GM12878 (cell line): ENCODE measurements at regions not wholly inside any gene's neighbourhood (a gene's known extent, or its start where the extent isn't known, plus 50 kb on each side); places are given as distances from the start of the nearest gene placed in this dataset.

ENCODE experiments used
- ATAC-seq: fragments of 200-7000 bp; cut with Tn5 transposase; 3 replicates; pipeline ENCODE4 v1.9.1; 2020; ENCODE audit warnings: mild to moderate bottlenecking, moderate library complexity
- BruUV-seq: library from RNA; stranded (reverse); fragments of 400-500 nt; replicated peaks from 2 replicates; lab custom pipeline; 2021; lab: Mats Ljungman, UMichigan
- CTCF ChIA-PET: fragments of 300-600 bp; sonication (Branson Sonifier 250); formaldehyde crosslinking; extraction: SDS; loops from one replicate; lab custom pipeline; 2021; ENCODE audit warnings: inconsistent platforms; lab: Yijun Ruan, JAX
- POLR2A ChIA-PET: fragments of 350-600 bp; formaldehyde crosslinking; extraction: SDS; loops from one replicate; lab custom pipeline; 2021; ENCODE audit warnings: inconsistent platforms; lab: Charles Lee
- RAD21 ChIA-PET: fragments of 300-600 bp; sonication (Branson Sonifier 250); formaldehyde crosslinking; loops from one replicate; lab custom pipeline; 2023; ENCODE audit warnings: antibody characterized with exemption; ENCODE audit not compliant: unreplicated experiment; lab: Charles Lee
- SMC1A ChIA-PET: fragments of 300-600 bp; sonication (Branson Sonifier 250); formaldehyde crosslinking; loops from one replicate; lab custom pipeline; 2023; ENCODE audit not compliant: unreplicated experiment, uncharacterized antibody; lab: Charles Lee
- DNase-seq: peaks from one replicate; pipeline ENCODE4 v3.0.0-alpha.2; 2011; ENCODE audit warnings: low read depth, low spot score
- FAIRE-seq: peaks from 3 replicates; lab custom pipeline; 2011; peaks lifted over from hg19 to GRCh38; lab: Jason Lieb, UNC
- H2AFZ ChIP-seq: 2 replicates; pipeline ENCODE4 v1.6.0; 2011; ENCODE audit warnings: low read depth, low read length, control low read depth; ENCODE audit not compliant: control insufficient read depth
- H3K27ac ChIP-seq: 2 replicates; pipeline ENCODE4 v1.5.1; 2011; ENCODE audit warnings: control low read depth; ENCODE audit not compliant: control insufficient read depth, insufficient read depth
- H3K27me3 ChIP-seq, 2 experiments: replicated peaks in 1 of 2; 2 replicates each; pipeline versions ENCODE4 v1.6.0 to v1.6.1; 2011; ENCODE audit warnings: low read length in 1 of 2; ENCODE audit not compliant: control insufficient read depth in 2 of 2, insufficient read depth in 2 of 2
- H3K36me3 ChIP-seq, 2 experiments: 2 replicates each; pipeline ENCODE4 v1.5.1; 2011; ENCODE audit warnings: low read length in 1 of 2; ENCODE audit not compliant: control insufficient read depth in 2 of 2, insufficient read depth in 2 of 2
- H3K4me1 ChIP-seq: 2 replicates; pipeline ENCODE4 v1.6.1; 2011; ENCODE audit warnings: mild to moderate bottlenecking, low read length, moderate library complexity, mixed read lengths; ENCODE audit not compliant: control insufficient read depth, insufficient read depth
- H3K4me2 ChIP-seq: 2 replicates; pipeline ENCODE4 v1.6.0; 2011; ENCODE audit warnings: control low read depth; ENCODE audit not compliant: control insufficient read depth, insufficient read depth
- H3K4me3 ChIP-seq: fragments of 200-600 bp; sonication (generic); 2 replicates; pipeline ENCODE4 v1.5.1; 2016
- H3K79me2 ChIP-seq: 2 replicates; pipeline ENCODE4 v1.6.0; 2011; ENCODE audit warnings: low read length; ENCODE audit not compliant: control insufficient read depth, insufficient read depth
- H3K9ac ChIP-seq: 2 replicates; pipeline ENCODE4 v1.8.0; 2011; ENCODE audit warnings: low read length, control low read depth, mixed read lengths; ENCODE audit not compliant: control insufficient read depth, insufficient read depth
- H3K9me3 ChIP-seq: replicated peaks from 3 replicates; pipeline ENCODE4 v1.5.1; 2011; ENCODE audit warnings: mild to moderate bottlenecking, low read length; ENCODE audit not compliant: control insufficient read depth, insufficient read depth
- H4K20me1 ChIP-seq: 2 replicates; pipeline ENCODE4 v1.6.0; 2011; ENCODE audit not compliant: control insufficient read depth, insufficient read depth
- BHLHE40 ChIP-seq, 2 experiments: fragments of 450-650 bp in 1 of 2; IDR thresholded peaks; 2 replicates each; pipeline ENCODE4 v1.6.1; 2011 to 2017; ENCODE audit warnings: low read depth in 2 of 2, borderline replicate concordance in 1 of 2, improper control_type of control experiment in 1 of 2, low read length in 1 of 2, mild to moderate bottlenecking in 1 of 2
- BMI1 ChIP-seq: fragments of 450-650 bp; IDR thresholded peaks from 2 replicates; pipeline ENCODE4 v1.6.1; 2016; ENCODE audit warnings: mild to moderate bottlenecking, moderate library complexity, borderline replicate concordance
- CHD4 ChIP-seq: fragments of 200-600 bp; sonication (generic); IDR thresholded peaks from 2 replicates; pipeline ENCODE4 v1.6.1; 2016; ENCODE audit warnings: mild to moderate bottlenecking
- ELK1 ChIP-seq: IDR thresholded peaks from 2 replicates; pipeline ENCODE4 v1.6.1; 2012; ENCODE audit warnings: low read depth, low read length, improper control_type of control experiment
- FOS ChIP-seq: IDR thresholded peaks from 3 replicates; pipeline ENCODE4 v1.6.1; 2011; ENCODE audit warnings: borderline replicate concordance; ENCODE audit not compliant: insufficient read length; ENCODE audit errors: extremely low read depth
- NFYB ChIP-seq: IDR thresholded peaks from 2 replicates; pipeline ENCODE4 v1.6.1; 2011; ENCODE audit warnings: low read depth, mild to moderate bottlenecking, low read length, improper control_type of control experiment, moderate library complexity; ENCODE audit not compliant: insufficient read depth
- NR2C2 ChIP-seq: IDR thresholded peaks from 2 replicates; pipeline ENCODE4 v1.6.1; 2011; ENCODE audit warnings: borderline replicate concordance, low read depth; ENCODE audit not compliant: control insufficient read depth, insufficient read length
- PML ChIP-seq: IDR thresholded peaks from 2 replicates; pipeline ENCODE4 v1.6.1; 2012; ENCODE audit warnings: low read length, inconsistent platforms
- POLR2A ChIP-seq: IDR thresholded peaks from 2 replicates; pipeline ENCODE4 v1.6.1; 2011; ENCODE audit warnings: low read depth, mild to moderate bottlenecking, low read length
- POLR2AphosphoS5 ChIP-seq: IDR thresholded peaks from 2 replicates; pipeline ENCODE4 v1.6.1; 2011; ENCODE audit warnings: mild to moderate bottlenecking, low read length, inconsistent platforms
- RB1 ChIP-seq: fragments of 450-650 bp; formaldehyde crosslinking; IDR thresholded peaks from 2 replicates; pipeline ENCODE4 v1.6.1; 2017; ENCODE audit warnings: mild to moderate bottlenecking, borderline replicate concordance
- SIN3A ChIP-seq: IDR thresholded peaks from 2 replicates; pipeline ENCODE4 v1.6.1; 2012; ENCODE audit warnings: low read depth, low read length, improper control_type of control experiment
- SPI1 ChIP-seq: IDR thresholded peaks from 2 replicates; pipeline ENCODE4 v1.6.1; 2011; ENCODE audit warnings: low read depth, mild to moderate bottlenecking, low read length, moderate library complexity, borderline replicate concordance; ENCODE audit not compliant: insufficient read depth
- SREBF2 ChIP-seq: IDR thresholded peaks from 2 replicates; pipeline ENCODE4 v1.6.1; 2012; ENCODE audit warnings: mild to moderate bottlenecking, low read length
- USF1 ChIP-seq: IDR thresholded peaks from 2 replicates; pipeline ENCODE4 v1.6.1; 2011; ENCODE audit warnings: borderline replicate concordance, low read depth, mild to moderate bottlenecking, moderate library complexity, mixed read lengths, low read length; ENCODE audit not compliant: insufficient read depth; ENCODE audit errors: extremely low read length
- ZBED1 ChIP-seq: IDR thresholded peaks from 2 replicates; pipeline ENCODE4 v1.6.1; 2016; ENCODE audit warnings: borderline replicate concordance
- ZZZ3 ChIP-seq: IDR thresholded peaks from 2 replicates; pipeline ENCODE4 v1.6.1; 2011; ENCODE audit warnings: low read depth; ENCODE audit not compliant: control insufficient read depth, insufficient read length
- WGBS: methylation state at CpG from one replicate; pipeline ENCODE4 v1.1.6; 2016; ENCODE audit warnings: low lambda C conversion rate; ENCODE audit not compliant: insufficient replicate concordance, insufficient coverage; ENCODE audit errors: missing lambda C conversion rate; 5-methylcytosine and 5-hydroxymethylcytosine counted together
- in situ Hi-C: fragments of 300-500 bp; cut with MboI; formaldehyde crosslinking; loops from 9 replicates; pipeline ENCODE4 v1.14.3; 2018; ENCODE audit warnings: mixed read lengths
- intact Hi-C: fragments of 100-400 bp; cut with micrococcal nuclease; formaldehyde crosslinking; loops from one replicate; pipeline ENCODE4 v1.14.2; 2022; ENCODE audit not compliant: unreplicated experiment

GRCh38 chr4:120353235-120353634, 286.6 kb upstream of the MAD2L1 start (continued):
- TF ChIP-seq ELK1 (no peak), RB1 (no peak)

- intact Hi-C loops (no loop called here), in situ Hi-C loops (no loop called here)
- H3K79me2 ChIP-seq: no peaks in the 10 kb centered on the region
- H3K27me3 ChIP-seq: no peaks in the 10 kb centered on the region
- TF ChIP-seq SPI1 (no peak), POLR2A (no peak), SREBF2 (no peak)
- WGBS: 0% methylated on average over 1 of the region's 1 CpG
- H3K36me3 ChIP-seq: no peaks in the 10 kb centered on the region
- ChIA-PET CTCF (no interaction called here), RAD21 (no interaction called here), POLR2A (no interaction called here), SMC1A (no interaction called here)
- no peak overlapping the region for H3K4me2 ChIP-seq
- DNase-seq: no peak
- no peaks in the 10 kb centered on the region for H4K20me1 ChIP-seq
- H3K9me3 ChIP-seq: no peaks in the 10 kb centered on the region
- no peaks in the 10 kb centered on the region for H3K4me1 ChIP-seq
- ATAC-seq: no peak
- BruUV-seq: no TSS peak
- no peak overlapping the region for H3K4me3 ChIP-seq
- H3K9ac ChIP-seq: no peak overlapping the region
- H3K27ac ChIP-seq: no peak overlapping the region
- H2AFZ ChIP-seq: no peak overlapping the region
- FAIRE-seq: no peak
Observed at GRCh38 chr4:120352739-120353138, 286.1 kb upstream of the MAD2L1 start.

- H3K36me3 ChIP-seq: no peaks in the 10 kb centered on the region
- no peaks in the 10 kb centered on the region for H3K9me3 ChIP-seq
- 16% methylated on average over 1 of the region's 1 CpG for WGBS
- H2AFZ ChIP-seq: no peak overlapping the region
- SMC1A ChIA-PET: no interaction called here
- H4K20me1 ChIP-seq: no peaks in the 10 kb centered on the region
- H3K4me2 ChIP-seq: no peak overlapping the region
- DNase-seq (no peak), FAIRE-seq (no peak), ATAC-seq (no peak)
- POLR2A ChIA-PET: no interaction called here
- no peaks in the 10 kb centered on the region for H3K27me3 ChIP-seq
- no peak overlapping the region for H3K27ac ChIP-seq
- CTCF ChIA-PET: no interaction called here
- H3K4me1 ChIP-seq: no peaks in the 10 kb centered on the region
- H3K79me2 ChIP-seq: no peaks in the 10 kb centered on the region
- no TSS peak for BruUV-seq
- no peak overlapping the region for H3K4me3 ChIP-seq
- intact Hi-C loops (no loop called here), in situ Hi-C loops (no loop called here)
- RAD21 ChIA-PET: no interaction called here
- no peak overlapping the region for H3K9ac ChIP-seq
- no peak for TF ChIP-seq BHLHE40 (IDR thresholded peaks at IDR 0.05; ENCODE audit: borderline replicate concordance in 1 of 2, low read depth in 2 of 2, low read length in 1 of 2)
- no peak for TF ChIP-seq BMI1
- TF ChIP-seq CHD4: no peak
- TF ChIP-seq SIN3A: no peak
- no peak for TF ChIP-seq NR2C2
- TF ChIP-seq ZZZ3: no peak
- TF ChIP-seq FOS: no peak
- no peak for TF ChIP-seq PML
- TF ChIP-seq USF1: no peak
- TF ChIP-seq NFYB: no peak
- TF ChIP-seq ZBED1: no peak
- TF ChIP-seq POLR2AphosphoS5: no peak
Observed at GRCh38 chr4:120348948-120349347, 282.3 kb upstream of the MAD2L1 start.
